Fibroblast of pulmonary artery (primary cell): ENCODE measurements at regions not wholly inside any gene's neighbourhood (a gene's known extent, or its start where the extent isn't known, plus 50 kb on each side); places are given as distances from the start of the nearest gene placed in this dataset.

Experiments
- DNase-seq: peaks from one replicate; pipeline ENCODE4 v3.0.0-alpha.2; 2010; ENCODE audit warnings: low read depth
- H3K4me3 ChIP-seq: replicated peaks from 2 replicates; pipeline ENCODE4 v1.5.1; 2011; ENCODE audit warnings: low read depth, mild to moderate bottlenecking, control low read depth, low read length, moderate library complexity
- TF ChIP-seq, protein P1 (sequence below): IDR thresholded peaks from 2 replicates; pipeline ENCODE4 v1.5.1; 2011; ENCODE audit warnings: mild to moderate bottlenecking, control low read depth, low read length, inconsistent platforms; ENCODE audit errors: missing control alignments

DNA sequence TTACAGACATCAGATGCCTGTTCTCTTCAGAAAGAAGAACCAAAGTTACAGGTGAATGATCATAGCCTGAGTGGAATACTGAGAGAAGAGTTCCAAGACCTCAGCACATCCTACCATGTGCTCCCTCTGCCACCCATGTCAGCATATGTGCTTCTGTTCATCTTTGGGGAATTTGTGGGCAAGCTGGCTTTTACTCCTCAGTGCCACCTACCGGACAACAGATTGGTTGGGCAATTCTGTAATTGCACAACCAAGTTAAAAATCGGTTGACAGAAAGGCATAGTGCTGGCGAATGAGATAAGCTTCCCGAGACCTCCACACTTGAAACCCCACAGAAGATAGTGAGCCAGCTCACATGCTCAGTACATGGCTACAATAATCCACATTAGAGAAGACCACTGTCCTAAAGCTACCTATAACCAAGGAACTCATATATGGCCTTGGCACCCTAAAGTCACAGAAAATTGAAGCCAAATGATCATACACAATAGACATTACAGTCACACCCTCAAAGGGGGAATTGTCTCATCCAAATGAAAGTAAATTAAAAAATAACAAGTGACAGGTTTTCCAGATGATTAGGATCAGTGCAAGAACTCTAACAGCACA lies 1238.0 kb upstream of the NUDT12 start:
- TF ChIP-seq, protein P1, sequence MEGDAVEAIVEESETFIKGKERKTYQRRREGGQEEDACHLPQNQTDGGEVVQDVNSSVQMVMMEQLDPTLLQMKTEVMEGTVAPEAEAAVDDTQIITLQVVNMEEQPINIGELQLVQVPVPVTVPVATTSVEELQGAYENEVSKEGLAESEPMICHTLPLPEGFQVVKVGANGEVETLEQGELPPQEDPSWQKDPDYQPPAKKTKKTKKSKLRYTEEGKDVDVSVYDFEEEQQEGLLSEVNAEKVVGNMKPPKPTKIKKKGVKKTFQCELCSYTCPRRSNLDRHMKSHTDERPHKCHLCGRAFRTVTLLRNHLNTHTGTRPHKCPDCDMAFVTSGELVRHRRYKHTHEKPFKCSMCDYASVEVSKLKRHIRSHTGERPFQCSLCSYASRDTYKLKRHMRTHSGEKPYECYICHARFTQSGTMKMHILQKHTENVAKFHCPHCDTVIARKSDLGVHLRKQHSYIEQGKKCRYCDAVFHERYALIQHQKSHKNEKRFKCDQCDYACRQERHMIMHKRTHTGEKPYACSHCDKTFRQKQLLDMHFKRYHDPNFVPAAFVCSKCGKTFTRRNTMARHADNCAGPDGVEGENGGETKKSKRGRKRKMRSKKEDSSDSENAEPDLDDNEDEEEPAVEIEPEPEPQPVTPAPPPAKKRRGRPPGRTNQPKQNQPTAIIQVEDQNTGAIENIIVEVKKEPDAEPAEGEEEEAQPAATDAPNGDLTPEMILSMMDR = peak; percentile 3
- DNase-seq = no peak
- H3K4me3 ChIP-seq = no peak overlapping the region

DNA sequence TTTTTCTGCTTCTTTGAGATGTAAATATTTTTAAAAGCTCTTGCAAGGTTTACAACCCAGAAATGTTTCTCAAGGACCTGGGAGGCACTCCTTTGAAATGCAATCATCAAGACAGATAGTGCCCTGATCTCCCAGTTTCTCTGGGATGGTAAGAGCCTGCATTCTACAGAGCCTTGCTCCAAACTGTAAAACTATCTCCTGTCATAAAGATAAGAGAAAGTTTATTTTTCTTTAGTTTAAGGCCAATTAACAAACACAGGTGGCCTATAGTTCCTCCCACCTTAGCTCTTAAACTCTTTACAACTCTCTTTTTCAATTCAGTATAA lies 1231.1 kb upstream of the NUDT12 start:
- TF ChIP-seq, protein P1 = no peak
- no peak overlapping the region for H3K4me3 ChIP-seq
- no peak for DNase-seq

DNA sequence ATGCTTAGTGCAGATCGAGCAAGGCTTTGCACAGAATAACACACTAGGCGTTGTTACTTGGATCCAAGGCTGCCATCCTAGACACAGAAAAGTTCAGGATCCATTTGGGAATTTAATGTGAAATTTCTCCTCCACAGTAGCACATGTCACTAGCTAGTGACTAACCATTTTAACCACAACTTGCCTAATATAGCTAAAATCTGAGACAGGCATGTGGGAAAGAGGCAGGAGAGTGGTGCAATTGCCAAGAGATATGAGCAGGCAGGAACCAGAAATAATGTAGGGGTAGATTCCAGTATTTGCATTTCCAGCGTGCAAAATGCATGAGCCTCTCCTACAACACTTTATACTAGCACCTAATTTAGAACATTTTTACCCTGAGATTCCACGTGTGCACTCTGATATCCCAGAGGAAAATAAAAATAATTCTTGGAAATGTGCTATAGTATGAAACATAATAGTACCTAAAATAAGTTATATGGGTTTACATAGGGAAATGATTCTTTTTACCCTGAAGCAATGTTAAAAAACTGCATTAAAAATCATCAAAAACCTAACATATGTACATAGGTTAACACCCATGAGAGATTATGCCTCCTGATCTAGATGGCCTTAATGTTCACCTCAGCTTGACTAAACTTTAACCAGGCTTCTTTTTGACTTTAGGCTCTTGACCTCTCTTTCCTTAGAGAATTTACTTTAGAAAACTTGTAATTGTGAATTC lies 1230.6 kb upstream of the NUDT12 start:
- peak; percentile 9 for DNase-seq
- H3K4me3 ChIP-seq = no peak overlapping the region
- TF ChIP-seq, protein P1 = no peak

DNA sequence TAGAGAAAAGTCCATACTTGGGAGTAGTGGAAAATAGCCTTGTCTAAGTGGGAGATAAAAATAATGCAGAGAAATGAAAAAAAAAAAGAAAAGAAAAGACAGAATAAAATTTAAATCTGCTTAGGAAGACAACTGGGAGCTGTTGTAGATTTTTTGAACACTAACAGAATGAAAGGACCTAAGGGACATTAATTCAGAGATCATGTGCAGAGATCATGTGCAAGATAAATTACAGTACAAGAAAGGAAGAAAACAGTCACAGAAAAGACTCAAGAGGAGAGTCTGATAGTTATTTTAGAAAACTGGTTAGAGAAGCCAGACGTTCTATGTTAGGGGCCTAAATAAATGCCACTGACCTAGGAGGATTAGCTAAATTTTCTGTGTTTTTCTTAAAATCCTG lies 1226.8 kb upstream of the NUDT12 start:
- no peak overlapping the region for H3K4me3 ChIP-seq
- DNase-seq = no peak
- TF ChIP-seq, protein P1 = no peak

DNA sequence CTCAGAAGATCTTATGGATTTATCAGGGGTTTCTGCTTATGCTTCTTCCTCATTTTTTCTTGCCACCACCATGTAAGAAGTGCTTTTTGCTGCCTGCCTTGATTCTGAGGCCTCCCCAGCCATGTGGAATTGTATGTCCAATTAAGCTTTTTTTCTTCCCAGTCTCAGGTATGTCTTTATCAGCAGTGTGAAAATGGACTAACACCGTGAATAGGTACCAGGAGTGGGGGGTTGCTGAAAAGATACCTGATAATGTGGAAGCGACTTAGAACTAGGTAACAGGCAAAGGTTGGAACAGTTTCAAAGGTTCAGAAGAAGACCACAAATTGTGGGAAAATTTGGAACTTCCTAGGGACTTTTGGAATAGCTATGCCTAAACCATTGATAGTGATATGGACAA lies 1222.5 kb upstream of the NUDT12 start:
- no peak overlapping the region for H3K4me3 ChIP-seq
- DNase-seq = no peak
- TF ChIP-seq, protein P1 = no peak

DNA sequence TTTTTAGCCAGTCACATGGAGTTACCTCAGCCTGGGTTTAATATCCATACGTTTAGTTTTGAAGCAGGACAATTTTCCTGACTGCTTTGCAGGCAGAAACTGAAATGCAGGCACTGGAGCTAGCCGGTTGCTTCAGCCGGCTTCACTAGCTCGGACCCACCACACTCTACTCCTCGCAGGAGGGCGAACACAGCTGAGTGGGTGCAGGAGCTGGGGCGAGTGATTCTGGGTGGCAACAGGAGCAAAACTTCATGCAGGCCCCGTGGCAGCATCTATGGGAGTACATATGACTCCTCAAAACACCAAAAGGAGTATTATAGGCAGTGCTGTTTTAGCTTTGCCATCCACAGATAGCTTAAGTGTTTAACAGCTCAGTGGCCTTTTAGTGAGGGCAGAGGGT lies 1211.8 kb upstream of the NUDT12 start:
- TF ChIP-seq, protein P1 = no peak
- DNase-seq = no peak
- no peak overlapping the region for H3K4me3 ChIP-seq

DNA sequence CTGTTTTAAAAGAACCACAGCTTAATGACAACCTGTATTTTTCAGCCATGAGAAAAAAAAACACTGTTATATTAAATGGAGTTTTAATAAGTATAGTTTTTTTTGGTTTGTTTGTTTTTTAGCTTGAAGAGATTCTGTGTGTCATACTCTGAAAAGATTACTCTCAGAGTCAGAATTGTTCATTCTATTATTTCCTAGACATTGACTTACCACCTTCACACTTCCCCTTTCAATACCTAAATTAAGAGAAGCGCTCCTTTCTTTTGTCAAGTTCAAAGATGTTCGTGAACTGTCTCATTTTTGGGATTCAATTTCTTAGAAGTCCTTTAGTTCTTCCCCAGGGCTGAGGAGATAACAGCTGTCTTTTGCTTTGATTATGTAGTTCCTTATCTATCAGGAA lies 1201.6 kb upstream of the NUDT12 start:
- no peak for DNase-seq
- H3K4me3 ChIP-seq = no peak overlapping the region
- TF ChIP-seq, protein P1 = no peak
